HCT116 (cell line): ENCODE measurements at regions not wholly inside any gene's neighbourhood (a gene's known extent, or its start where the extent isn't known, plus 50 kb on each side); places are given as distances from the start of the nearest gene placed in this dataset.

ENCODE experiments used
- ATAC-seq: fragments of 200-7000 bp; cut with Tn5 transposase; 2 replicates; pipeline ENCODE4 v1.9.1; 2020; ENCODE audit warnings: mild to moderate bottlenecking, moderate library complexity
- BruUV-seq: library from RNA; stranded (reverse); fragments of 400-500 nt; replicated peaks from 2 replicates; lab custom pipeline; 2021; lab: Mats Ljungman, UMichigan
- CTCF ChIA-PET: fragments of 300-600 bp; sonication (Branson Sonifier 250); formaldehyde crosslinking; loops from one replicate; lab custom pipeline; 2021; ENCODE audit warnings: antibody characterized with exemption; lab: Charles Lee
- POLR2A ChIA-PET: fragments of 300-600, 350-600 bp; sonication (Branson Sonifier 250); formaldehyde crosslinking; loops from one replicate; lab custom pipeline; 2021; ENCODE audit warnings: antibody characterized with exemption; lab: Charles Lee
- RAD21 ChIA-PET, 2 experiments: fragments of 300-600 bp; sonication (Branson Sonifier 250); formaldehyde crosslinking; loops; one replicate each; lab custom pipeline; 2023; ENCODE audit warnings: low total read pairs in 2 of 2; ENCODE audit not compliant: uncharacterized antibody in 2 of 2, unreplicated experiment in 2 of 2, low non-redundant PET in 1 of 2; lab: Charles Lee
- DNase-seq: peaks from one replicate; pipeline ENCODE4 v3.0.0-alpha.2; 2010; ENCODE audit warnings: low read depth, low spot score
- H2AFZ ChIP-seq: fragments of 200-600 bp; shearing (Covaris generic), sonication (generic); 2 replicates; pipeline ENCODE4 v1.6.1; 2017; ENCODE audit warnings: low read depth, mixed run types, mixed read lengths, antibody characterized with exemption, low read length; ENCODE audit not compliant: poor library complexity, severe bottlenecking
- H3K27ac ChIP-seq: 2 replicates; pipeline ENCODE4 v1.5.1; 2012; ENCODE audit warnings: low read depth, low read length
- H3K27me3 ChIP-seq: fragments of 200-600 bp; sonication (generic); 2 replicates; pipeline ENCODE4 v1.6.1; 2016; ENCODE audit warnings: mixed run types, low read length, mixed read lengths; ENCODE audit not compliant: insufficient read depth
- H3K36me3 ChIP-seq, 2 experiments: fragments of 200-500 bp in 1 of 2; fragments of 200-600 bp in 1 of 2; sonication (Bioruptor generic) in 1 of 2; sonication (generic) in 1 of 2; 2 replicates each; pipeline versions ENCODE4 v1.5.1 to v1.6.1; 2014 to 2016; ENCODE audit warnings: low read length in 2 of 2, inconsistent platforms in 1 of 2, mixed read lengths in 1 of 2, mixed run types in 1 of 2; ENCODE audit not compliant: insufficient read depth in 2 of 2, control insufficient read depth in 1 of 2
- H3K4me1 ChIP-seq, 2 experiments: fragments of 200-600 bp in 1 of 2; sonication (generic) in 1 of 2; 2 replicates each; pipeline versions ENCODE4 v1.5.1 to v1.6.1; 2012 to 2017; ENCODE audit warnings: low read length in 2 of 2, inconsistent platforms in 1 of 2, mild to moderate bottlenecking in 1 of 2, mixed read lengths in 1 of 2, mixed run types in 1 of 2, moderate library complexity in 1 of 2; ENCODE audit not compliant: insufficient read depth in 2 of 2, control insufficient read depth in 1 of 2
- H3K4me2 ChIP-seq: fragments of 200-600 bp; sonication (generic); 2 replicates; pipeline ENCODE4 v1.6.1; 2017; ENCODE audit warnings: mixed run types, low read length, mixed read lengths
- H3K4me3 ChIP-seq, 2 experiments: fragments of 200-600 bp in 1 of 2; sonication (generic) in 1 of 2; replicated peaks in 1 of 2; 2 replicates each; pipeline ENCODE4 v1.5.1; 2011 to 2016; ENCODE audit warnings: low read length in 2 of 2, control low read depth in 1 of 2, low read depth in 1 of 2, mild to moderate bottlenecking in 1 of 2, mixed read lengths in 1 of 2, mixed run types in 1 of 2
- H3K79me2 ChIP-seq: fragments of 200-600 bp; sonication (generic); 2 replicates; pipeline ENCODE4 v1.6.1; 2017; ENCODE audit warnings: mild to moderate bottlenecking, mixed run types, low read length, moderate library complexity, mixed read lengths; ENCODE audit not compliant: insufficient read depth
- H3K9ac ChIP-seq: fragments of 200-600 bp; sonication (generic); 2 replicates; pipeline ENCODE4 v1.6.1; 2016; ENCODE audit warnings: low read length, mixed read lengths
- H3K9me2 ChIP-seq: fragments of 200-600 bp; sonication (generic), shearing (Covaris generic); 2 replicates; pipeline ENCODE4 v1.6.1; 2017; ENCODE audit warnings: mixed run types, mild to moderate bottlenecking, moderate library complexity; ENCODE audit not compliant: insufficient read depth
- H3K9me3 ChIP-seq, 2 experiments: fragments of 200-500 bp in 1 of 2; fragments of 200-600 bp in 1 of 2; sonication (Bioruptor generic) in 1 of 2; sonication (generic) in 1 of 2; 2 replicates each; pipeline ENCODE4 v1.6.1; 2014 to 2017; ENCODE audit warnings: low read length in 2 of 2, mixed read lengths in 2 of 2, inconsistent platforms in 1 of 2, low read depth in 1 of 2, mild to moderate bottlenecking in 1 of 2, mixed run types in 1 of 2, moderate library complexity in 1 of 2; ENCODE audit not compliant: control insufficient read depth in 1 of 2, insufficient read depth in 1 of 2
- H4K20me1 ChIP-seq: fragments of 200-600 bp; sonication (generic), shearing (Covaris generic); 2 replicates; pipeline ENCODE4 v1.6.1; 2017; ENCODE audit warnings: mixed run types, mild to moderate bottlenecking, moderate library complexity; ENCODE audit not compliant: insufficient read depth
- CEBPB ChIP-seq: IDR thresholded peaks from 2 replicates; pipeline ENCODE4 v1.6.1; 2012; ENCODE audit warnings: low read depth
- ELF1 ChIP-seq: IDR thresholded peaks from 2 replicates; pipeline ENCODE4 v1.6.1; 2012; ENCODE audit warnings: low read depth, borderline replicate concordance
- EZH2 ChIP-seq: fragments of 200-600 bp; sonication (generic); IDR thresholded peaks from 2 replicates; pipeline ENCODE4 v1.6.1; 2017; ENCODE audit warnings: antibody characterized with exemption, mixed run types
- EZH2phosphoT487 ChIP-seq: fragments of 200-600 bp; IDR thresholded peaks from 2 replicates; pipeline ENCODE4 v1.6.1; 2018; ENCODE audit warnings: antibody characterized with exemption, borderline replicate concordance
- JUND ChIP-seq: IDR thresholded peaks from 2 replicates; pipeline ENCODE4 v1.6.1; 2012
- SRF ChIP-seq: IDR thresholded peaks from 2 replicates; pipeline ENCODE4 v1.6.1; 2012; ENCODE audit warnings: low read depth
- intact Hi-C: fragments of 100-400 bp; cut with micrococcal nuclease; formaldehyde crosslinking; loops from 2 replicates; pipeline ENCODE4 v1.10.0; 2022
- TF ChIP-seq, protein P1 (sequence below): IDR thresholded peaks from 2 replicates; pipeline ENCODE4 v1.6.1; 2011; ENCODE audit warnings: mild to moderate bottlenecking, low read length, moderate library complexity; ENCODE audit not compliant: insufficient replicate concordance; ENCODE audit errors: extremely low read depth
- TF ChIP-seq, protein P2 (sequence below), 3 experiments: fragments of 200-600 bp in 1 of 3; sonication (generic) in 1 of 3; IDR thresholded peaks in 2 of 3; conservative IDR thresholded peaks in 1 of 3; 2 replicates each; pipeline ENCODE4 v1.5.1; 2012 to 2017; ENCODE audit warnings: low read depth in 2 of 3, low read length in 2 of 3, antibody characterized with exemption in 1 of 3, borderline replicate concordance in 1 of 3, control low read depth in 1 of 3, mild to moderate bottlenecking in 1 of 3, mixed read lengths in 1 of 3, mixed run types in 1 of 3, moderate library complexity in 1 of 3; ENCODE audit not compliant: insufficient read depth in 1 of 3
- TF ChIP-seq, protein P3 (sequence below): IDR thresholded peaks from 2 replicates; pipeline ENCODE4 v1.6.1; 2012; ENCODE audit warnings: low read depth
- TF ChIP-seq, protein P4 (sequence below): IDR thresholded peaks from 2 replicates; pipeline ENCODE4 v1.6.1; 2012

DNA sequence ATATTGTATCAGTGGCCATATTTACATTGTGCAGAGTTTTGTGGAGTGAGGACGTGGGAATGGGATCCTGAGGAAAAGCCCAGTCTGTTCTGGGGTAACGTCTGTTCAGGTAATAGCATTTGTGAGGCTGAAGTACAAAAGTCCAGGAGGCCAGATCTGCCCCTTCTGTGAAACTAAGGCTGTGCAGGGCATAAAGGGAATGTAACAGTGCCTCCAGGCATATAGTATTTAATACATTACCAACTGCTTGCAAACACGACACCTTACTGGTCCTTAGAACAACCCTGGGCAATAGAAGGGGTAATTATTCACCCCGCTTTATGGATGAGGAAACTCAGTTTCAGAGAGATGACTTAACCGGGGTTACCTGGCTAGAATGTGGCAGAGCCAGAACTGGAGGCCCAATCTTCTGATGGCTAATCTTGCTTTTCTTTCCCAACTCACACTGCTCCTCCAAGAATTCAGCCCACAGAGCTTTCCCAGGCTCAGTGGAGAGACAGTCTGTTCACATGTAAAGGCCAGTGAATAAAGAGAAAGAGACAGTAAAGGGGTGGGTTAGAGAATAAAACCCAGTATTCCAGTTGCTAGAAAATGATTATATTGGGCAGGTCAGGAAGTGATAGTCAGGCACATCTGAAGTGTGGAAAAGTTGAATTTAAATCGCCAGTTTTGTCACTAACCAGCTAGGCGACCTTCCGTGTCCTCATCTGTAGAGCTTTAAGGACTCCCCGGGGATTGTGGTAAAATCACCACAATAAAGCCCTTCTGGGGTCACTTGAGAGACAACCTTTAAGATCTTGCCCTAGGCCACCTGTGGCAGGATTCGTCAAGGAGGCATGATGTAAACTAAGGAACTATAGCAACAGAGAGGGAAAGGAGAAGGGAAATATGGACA lies 280.7 kb upstream of the CITED2 start:
- RAD21 ChIA-PET = no interaction called here
- Histone ChIP-seq H2AFZ (no peak overlapping the region), H3K27me3 (no peaks in the 10 kb centered on the region), H3K27ac (no peak overlapping the region), H3K9ac (no peak overlapping the region), H3K36me3 (no peaks in the 10 kb centered on the region), H4K20me1 (no peaks in the 10 kb centered on the region), H3K4me3 (no peak overlapping the region), H3K9me2 (no peaks in the 10 kb centered on the region), H3K4me1 (peaks cover 0 to 11% of the 10 kb centered on the region in 2 experiments; a peak in 3 of 4 replicates), H3K79me2 (no peaks in the 10 kb centered on the region), H3K9me3 (no peaks in the 10 kb centered on the region), H3K4me2 (peak overlapping the region; percentile 56; the same call in 1 of the 2 replicates)
- DNase-seq (no peak), ATAC-seq (no peak)
- intact Hi-C loops = loop anchor here (5.0 kb wide), 1 partner anchor 278 kb away; no protein-coding TSS in a partner anchor
- BruUV-seq = no TSS peak
- CTCF ChIA-PET = no interaction called here
- POLR2A ChIA-PET = no interaction called here
- TF ChIP-seq EZH2 = no peak
- TF ChIP-seq, protein P1, sequence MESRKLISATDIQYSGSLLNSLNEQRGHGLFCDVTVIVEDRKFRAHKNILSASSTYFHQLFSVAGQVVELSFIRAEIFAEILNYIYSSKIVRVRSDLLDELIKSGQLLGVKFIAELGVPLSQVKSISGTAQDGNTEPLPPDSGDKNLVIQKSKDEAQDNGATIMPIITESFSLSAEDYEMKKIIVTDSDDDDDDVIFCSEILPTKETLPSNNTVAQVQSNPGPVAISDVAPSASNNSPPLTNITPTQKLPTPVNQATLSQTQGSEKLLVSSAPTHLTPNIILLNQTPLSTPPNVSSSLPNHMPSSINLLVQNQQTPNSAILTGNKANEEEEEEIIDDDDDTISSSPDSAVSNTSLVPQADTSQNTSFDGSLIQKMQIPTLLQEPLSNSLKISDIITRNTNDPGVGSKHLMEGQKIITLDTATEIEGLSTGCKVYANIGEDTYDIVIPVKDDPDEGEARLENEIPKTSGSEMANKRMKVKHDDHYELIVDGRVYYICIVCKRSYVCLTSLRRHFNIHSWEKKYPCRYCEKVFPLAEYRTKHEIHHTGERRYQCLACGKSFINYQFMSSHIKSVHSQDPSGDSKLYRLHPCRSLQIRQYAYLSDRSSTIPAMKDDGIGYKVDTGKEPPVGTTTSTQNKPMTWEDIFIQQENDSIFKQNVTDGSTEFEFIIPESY = no peak
- no peak for TF ChIP-seq JUND
- TF ChIP-seq, protein P2, sequence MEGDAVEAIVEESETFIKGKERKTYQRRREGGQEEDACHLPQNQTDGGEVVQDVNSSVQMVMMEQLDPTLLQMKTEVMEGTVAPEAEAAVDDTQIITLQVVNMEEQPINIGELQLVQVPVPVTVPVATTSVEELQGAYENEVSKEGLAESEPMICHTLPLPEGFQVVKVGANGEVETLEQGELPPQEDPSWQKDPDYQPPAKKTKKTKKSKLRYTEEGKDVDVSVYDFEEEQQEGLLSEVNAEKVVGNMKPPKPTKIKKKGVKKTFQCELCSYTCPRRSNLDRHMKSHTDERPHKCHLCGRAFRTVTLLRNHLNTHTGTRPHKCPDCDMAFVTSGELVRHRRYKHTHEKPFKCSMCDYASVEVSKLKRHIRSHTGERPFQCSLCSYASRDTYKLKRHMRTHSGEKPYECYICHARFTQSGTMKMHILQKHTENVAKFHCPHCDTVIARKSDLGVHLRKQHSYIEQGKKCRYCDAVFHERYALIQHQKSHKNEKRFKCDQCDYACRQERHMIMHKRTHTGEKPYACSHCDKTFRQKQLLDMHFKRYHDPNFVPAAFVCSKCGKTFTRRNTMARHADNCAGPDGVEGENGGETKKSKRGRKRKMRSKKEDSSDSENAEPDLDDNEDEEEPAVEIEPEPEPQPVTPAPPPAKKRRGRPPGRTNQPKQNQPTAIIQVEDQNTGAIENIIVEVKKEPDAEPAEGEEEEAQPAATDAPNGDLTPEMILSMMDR (IDR thresholded peaks at IDR 0.05 in 2 of 3, conservative IDR thresholded peaks at IDR 0.05 in 1 of 3; ENCODE audit: borderline replicate concordance in 1 of 3, insufficient read depth in 1 of 3, low read depth in 2 of 3, low read length in 2 of 3) = no peak
- TF ChIP-seq SRF = no peak
- TF ChIP-seq, protein P3, sequence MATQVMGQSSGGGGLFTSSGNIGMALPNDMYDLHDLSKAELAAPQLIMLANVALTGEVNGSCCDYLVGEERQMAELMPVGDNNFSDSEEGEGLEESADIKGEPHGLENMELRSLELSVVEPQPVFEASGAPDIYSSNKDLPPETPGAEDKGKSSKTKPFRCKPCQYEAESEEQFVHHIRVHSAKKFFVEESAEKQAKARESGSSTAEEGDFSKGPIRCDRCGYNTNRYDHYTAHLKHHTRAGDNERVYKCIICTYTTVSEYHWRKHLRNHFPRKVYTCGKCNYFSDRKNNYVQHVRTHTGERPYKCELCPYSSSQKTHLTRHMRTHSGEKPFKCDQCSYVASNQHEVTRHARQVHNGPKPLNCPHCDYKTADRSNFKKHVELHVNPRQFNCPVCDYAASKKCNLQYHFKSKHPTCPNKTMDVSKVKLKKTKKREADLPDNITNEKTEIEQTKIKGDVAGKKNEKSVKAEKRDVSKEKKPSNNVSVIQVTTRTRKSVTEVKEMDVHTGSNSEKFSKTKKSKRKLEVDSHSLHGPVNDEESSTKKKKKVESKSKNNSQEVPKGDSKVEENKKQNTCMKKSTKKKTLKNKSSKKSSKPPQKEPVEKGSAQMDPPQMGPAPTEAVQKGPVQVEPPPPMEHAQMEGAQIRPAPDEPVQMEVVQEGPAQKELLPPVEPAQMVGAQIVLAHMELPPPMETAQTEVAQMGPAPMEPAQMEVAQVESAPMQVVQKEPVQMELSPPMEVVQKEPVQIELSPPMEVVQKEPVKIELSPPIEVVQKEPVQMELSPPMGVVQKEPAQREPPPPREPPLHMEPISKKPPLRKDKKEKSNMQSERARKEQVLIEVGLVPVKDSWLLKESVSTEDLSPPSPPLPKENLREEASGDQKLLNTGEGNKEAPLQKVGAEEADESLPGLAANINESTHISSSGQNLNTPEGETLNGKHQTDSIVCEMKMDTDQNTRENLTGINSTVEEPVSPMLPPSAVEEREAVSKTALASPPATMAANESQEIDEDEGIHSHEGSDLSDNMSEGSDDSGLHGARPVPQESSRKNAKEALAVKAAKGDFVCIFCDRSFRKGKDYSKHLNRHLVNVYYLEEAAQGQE = no peak
- TF ChIP-seq ELF1 = no peak
- TF ChIP-seq, protein P4, sequence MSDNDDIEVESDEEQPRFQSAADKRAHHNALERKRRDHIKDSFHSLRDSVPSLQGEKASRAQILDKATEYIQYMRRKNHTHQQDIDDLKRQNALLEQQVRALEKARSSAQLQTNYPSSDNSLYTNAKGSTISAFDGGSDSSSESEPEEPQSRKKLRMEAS = no peak
- TF ChIP-seq CEBPB = no peak
- TF ChIP-seq EZH2phosphoT487 = no peak
